Ishikawa (cell line): ENCODE measurements at regions not wholly inside any gene's neighbourhood (a gene's known extent, or its start where the extent isn't known, plus 50 kb on each side); places are given as distances from the start of the nearest gene placed in this dataset.

Source experiments
- CEBPB ChIP-seq: IDR thresholded peaks from 2 replicates; pipeline ENCODE4 v1.6.1; 2012
- EP300 ChIP-seq: IDR thresholded peaks from 2 replicates; pipeline ENCODE4 v1.6.1; 2012; ENCODE audit warnings: borderline replicate concordance
- MAX ChIP-seq: IDR thresholded peaks from 2 replicates; pipeline ENCODE4 v1.6.1; 2012
- NFIC ChIP-seq: IDR thresholded peaks from 2 replicates; pipeline ENCODE4 v1.6.1; 2012
- RAD21 ChIP-seq: IDR thresholded peaks from 2 replicates; pipeline ENCODE4 v1.6.1; 2012; ENCODE audit warnings: low read depth
- REST ChIP-seq: IDR thresholded peaks from 2 replicates; pipeline ENCODE4 v1.6.1; 2012; ENCODE audit warnings: low read depth, mild to moderate bottlenecking
- TAF1 ChIP-seq: IDR thresholded peaks from 2 replicates; pipeline ENCODE4 v1.6.1; 2012; ENCODE audit warnings: low read depth, mild to moderate bottlenecking
- TCF12 ChIP-seq: IDR thresholded peaks from 2 replicates; pipeline ENCODE4 v1.6.1; 2012; ENCODE audit warnings: low read depth
- TEAD4 ChIP-seq: IDR thresholded peaks from 2 replicates; pipeline ENCODE4 v1.6.1; 2012
- USF1 ChIP-seq: IDR thresholded peaks from 2 replicates; pipeline ENCODE4 v1.6.1; 2012
- YY1 ChIP-seq: IDR thresholded peaks from 2 replicates; pipeline ENCODE4 v1.6.1; 2012; ENCODE audit warnings: low read depth

- TF ChIP-seq REST (no peak), EP300 (no peak), RAD21 (no peak), YY1 (no peak), TAF1 (no peak), TEAD4 (no peak), NFIC (no peak), USF1 (no peak), CEBPB (no peak), MAX (no peak), TCF12 (no peak)
Measured at GRCh38 chr2:145290986-145291385, 771.1 kb upstream of the ZEB2 start.
